K562 (cell line): ENCODE measurements at regions not wholly inside any gene's neighbourhood (a gene's known extent, or its start where the extent isn't known, plus 50 kb on each side); places are given as distances from the start of the nearest gene placed in this dataset.
"Not testable (repeated sequence)": the region's sequence is repeated elsewhere in the genome, so short reads cannot be mapped to it uniquely, and the experiment has no call there.

Source experiments
- ATAC-seq: fragments of 200-7000 bp; cut with Tn5 transposase; 3 replicates; pipeline ENCODE4 v1.9.1; 2020; ENCODE audit warnings: moderate library complexity
- BruUV-seq: library from RNA; stranded (reverse); fragments of 400-500 nt; replicated peaks from 2 replicates; lab custom pipeline; 2021; lab: Mats Ljungman, UMichigan
- CTCF ChIA-PET: fragments of 300-600 bp; formaldehyde crosslinking; extraction: SDS; loops from one replicate; lab custom pipeline; 2021; ENCODE audit warnings: low intra/inter-chr PET ratio; lab: Yijun Ruan, JAX
- POLR2A ChIA-PET: fragments of 300-600, 350-650 bp; sonication (Branson Sonifier 250); formaldehyde crosslinking; extraction: SDS; loops from one replicate; lab custom pipeline; 2021; ENCODE audit warnings: antibody characterized with exemption, inconsistent platforms; lab: Yijun Ruan, JAX
- DNase-seq, 4 experiments: peaks; one replicate each; pipeline versions ENCODE4 v3.0.0 to v3.0.0-alpha.2; 2011 to 2018; ENCODE audit warnings: low spot score in 3 of 4, mixed read lengths in 3 of 4; ENCODE audit errors: extremely low read depth in 1 of 4
- FAIRE-seq: peaks from 2 replicates; lab custom pipeline; 2011; peaks lifted over from hg19 to GRCh38; lab: Jason Lieb, UNC
- H2AFZ ChIP-seq: 2 replicates; pipeline ENCODE4 v1.6.0; 2011; ENCODE audit warnings: low read depth, low read length, control low read depth, inconsistent platforms
- H3K27ac ChIP-seq: fragments of 200-600 bp; 3 replicates; pipeline ENCODE4 v1.8.0; 2011; ENCODE audit warnings: low read depth, mild to moderate bottlenecking, control low read depth, inconsistent platforms, low read length, moderate library complexity, mixed read lengths; ENCODE audit errors: extremely low read depth
- H3K27me3 ChIP-seq, 2 experiments: fragments of 300-600 bp in 1 of 2; 2 replicates in 1 of 2; 3 replicates in 1 of 2; pipeline versions ENCODE4 v1.6.0 to v1.8.0; 2011; ENCODE audit warnings: inconsistent platforms in 2 of 2, low read length in 2 of 2, mild to moderate bottlenecking in 1 of 2, mixed read lengths in 1 of 2, moderate library complexity in 1 of 2; ENCODE audit not compliant: control insufficient read depth in 2 of 2, insufficient read depth in 2 of 2
- H3K36me3 ChIP-seq: fragments of 300-600 bp; 3 replicates; pipeline ENCODE4 v1.8.0; 2011; ENCODE audit warnings: mild to moderate bottlenecking, low read length, inconsistent platforms; ENCODE audit not compliant: control insufficient read depth, insufficient read depth
- H3K4me1 ChIP-seq, 2 experiments: fragments of 200-600 bp in 1 of 2; replicated peaks in 1 of 2; 2 replicates in 1 of 2; 3 replicates in 1 of 2; pipeline versions ENCODE4 v1.5.1 to v1.8.0; 2011; ENCODE audit warnings: inconsistent platforms in 2 of 2, low read length in 2 of 2, mild to moderate bottlenecking in 1 of 2, mixed read lengths in 1 of 2, moderate library complexity in 1 of 2; ENCODE audit not compliant: control insufficient read depth in 2 of 2, insufficient read depth in 2 of 2
- H3K4me2 ChIP-seq: 2 replicates; pipeline ENCODE4 v1.6.1; 2011; ENCODE audit warnings: low read length, control low read depth, inconsistent platforms, mixed read lengths; ENCODE audit not compliant: insufficient read depth
- H3K4me3 ChIP-seq: fragments of 200-600 bp; sonication (generic), shearing (Covaris generic); 2 replicates; pipeline ENCODE4 v1.5.1; 2016; ENCODE audit warnings: control low read depth, inconsistent platforms
- H3K79me2 ChIP-seq: fragments of 200-600 bp; 3 replicates; pipeline ENCODE4 v1.8.0; 2011; ENCODE audit warnings: low read length, inconsistent platforms; ENCODE audit not compliant: control insufficient read depth, insufficient read depth
- H3K9ac ChIP-seq, 2 experiments: 2 replicates each; pipeline versions ENCODE4 v1.6.0 to v1.6.1; 2011; ENCODE audit warnings: low read depth in 2 of 2, low read length in 2 of 2, control low read depth in 1 of 2, inconsistent platforms in 1 of 2, mild to moderate bottlenecking in 1 of 2, mixed read lengths in 1 of 2; ENCODE audit not compliant: insufficient read depth in 1 of 2
- H3K9me1 ChIP-seq: one replicate; pipeline ENCODE4 v1.6.0; 2011; ENCODE audit warnings: inconsistent platforms, mild to moderate bottlenecking, low read length, moderate library complexity; ENCODE audit not compliant: control insufficient read depth, insufficient read depth
- H3K9me3 ChIP-seq: replicated peaks from 2 replicates; pipeline ENCODE4 v1.5.1; 2011; ENCODE audit warnings: low read depth, low read length, inconsistent platforms; ENCODE audit not compliant: control insufficient read depth, insufficient read depth
- H4K20me1 ChIP-seq: replicated peaks from 2 replicates; pipeline ENCODE4 v1.6.1; 2011; ENCODE audit warnings: low read length, inconsistent platforms, mixed read lengths; ENCODE audit not compliant: control insufficient read depth, insufficient read depth
- HDAC8 ChIP-seq: fragments of 450-650 bp; IDR thresholded peaks from 2 replicates; pipeline ENCODE4 v1.6.1; 2016; ENCODE audit warnings: mild to moderate bottlenecking, missing genetic modification characterization, moderate library complexity, missing compliant biosample characterization
- NELFE ChIP-seq: IDR thresholded peaks from 2 replicates; pipeline ENCODE4 v1.6.1; 2011; ENCODE audit warnings: mild to moderate bottlenecking; ENCODE audit not compliant: insufficient read depth, insufficient read length
- RBM22 ChIP-seq: fragments of 200-400 bp; formaldehyde crosslinking; IDR thresholded peaks from 2 replicates; pipeline ENCODE4 v1.6.1; 2018; ENCODE audit warnings: low read length, low read depth; ENCODE audit not compliant: poor library complexity, severe bottlenecking
- SNIP1 ChIP-seq: fragments of 450-650 bp; IDR thresholded peaks from 2 replicates; pipeline ENCODE4 v1.7.1; 2017; ENCODE audit warnings: low read depth, mild to moderate bottlenecking
- ZNF165 ChIP-seq: fragments of 250-450 bp; sonication (Bioruptor Pico); IDR thresholded peaks from 2 replicates; pipeline ENCODE4 v1.4.0; 2020; ENCODE audit warnings: borderline replicate concordance
- WGBS: fragments of 100-300 bp; shearing (Covaris generic); methylation state at CpG from one replicate; pipeline ENCODE4 v1.1.6; 2016; ENCODE audit warnings: low coverage, mixed read lengths; ENCODE audit not compliant: insufficient coverage; ENCODE audit errors: missing lambda C conversion rate; 5-methylcytosine and 5-hydroxymethylcytosine counted together
- in situ Hi-C: fragments of 300-500 bp; cut with MboI; formaldehyde crosslinking; loops from 4 replicates; pipeline ENCODE4 v1.15.0; 2018; ENCODE audit warnings: inconsistent platforms, mixed read lengths
- intact Hi-C: fragments of 100-400 bp; cut with micrococcal nuclease; formaldehyde crosslinking; loops from 2 replicates; pipeline ENCODE4 v1.14.2; 2022
- TF ChIP-seq, protein P1 (sequence below): fragments of 250-450 bp; sonication (Bioruptor Pico); IDR thresholded peaks from 2 replicates; pipeline ENCODE4 v1.8.0; 2021; ENCODE audit warnings: mild to moderate bottlenecking, moderate library complexity

- no peak for TF ChIP-seq HDAC8
- no peak for TF ChIP-seq RBM22
- TF ChIP-seq, protein P1, sequence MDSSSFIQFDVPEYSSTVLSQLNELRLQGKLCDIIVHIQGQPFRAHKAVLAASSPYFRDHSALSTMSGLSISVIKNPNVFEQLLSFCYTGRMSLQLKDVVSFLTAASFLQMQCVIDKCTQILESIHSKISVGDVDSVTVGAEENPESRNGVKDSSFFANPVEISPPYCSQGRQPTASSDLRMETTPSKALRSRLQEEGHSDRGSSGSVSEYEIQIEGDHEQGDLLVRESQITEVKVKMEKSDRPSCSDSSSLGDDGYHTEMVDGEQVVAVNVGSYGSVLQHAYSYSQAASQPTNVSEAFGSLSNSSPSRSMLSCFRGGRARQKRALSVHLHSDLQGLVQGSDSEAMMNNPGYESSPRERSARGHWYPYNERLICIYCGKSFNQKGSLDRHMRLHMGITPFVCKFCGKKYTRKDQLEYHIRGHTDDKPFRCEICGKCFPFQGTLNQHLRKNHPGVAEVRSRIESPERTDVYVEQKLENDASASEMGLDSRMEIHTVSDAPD (CRISPR knock-in tag): no peak
- no peak for TF ChIP-seq SNIP1
- TF ChIP-seq NELFE: no peak
- no peak for TF ChIP-seq ZNF165 (CRISPR knock-in tag)
Observed at GRCh38 chr9:11194246-11194645, 581.4 kb upstream of the PTPRD start (continued).

- ATAC-seq, POLR2A ChIA-PET, DNase-seq, H3K36me3 ChIP-seq, H4K20me1 ChIP-seq, H3K4me2 ChIP-seq, FAIRE-seq, intact Hi-C loops, H3K27ac ChIP-seq, CTCF ChIA-PET, H3K9me3 ChIP-seq, H3K9me1 ChIP-seq, H3K4me3 ChIP-seq, in situ Hi-C loops, H3K79me2 ChIP-seq, H3K27me3 ChIP-seq, BruUV-seq, H3K9ac ChIP-seq, H2AFZ ChIP-seq, H3K4me1 ChIP-seq: not testable (repeated sequence)
- 3% methylated on average over 4 of the region's 22 CpGs for WGBS
Observed at GRCh38 chr9:11196840-11197365, 584.1 kb upstream of the PTPRD start.
